Lung microvascular endothelial cell (primary cell): ENCODE measurements at regions not wholly inside any gene's neighbourhood (a gene's known extent, or its start where the extent isn't known, plus 50 kb on each side); places are given as distances from the start of the nearest gene placed in this dataset.
"Not testable (repeated sequence)": the region's sequence is repeated elsewhere in the genome, so short reads cannot be mapped to it uniquely, and the experiment has no call there.

Experiments
- DNase-seq, 2 donors: peaks; one replicate each; pipeline versions ENCODE4 v3.0.0 to v3.0.0-alpha.2; 2010; ENCODE audit warnings: low read depth in 2 of 2

- DNase-seq, result no peak
Observed at GRCh38 chr13:90701264-90701663, 646.2 kb upstream of the MIR17HG start.

- no peak for DNase-seq
Observed at GRCh38 chr13:90702050-90702449, 645.4 kb upstream of the MIR17HG start.

- DNase-seq, result no peak
Observed at GRCh38 chr13:90706631-90707030, 640.9 kb upstream of the MIR17HG start.

DNA sequence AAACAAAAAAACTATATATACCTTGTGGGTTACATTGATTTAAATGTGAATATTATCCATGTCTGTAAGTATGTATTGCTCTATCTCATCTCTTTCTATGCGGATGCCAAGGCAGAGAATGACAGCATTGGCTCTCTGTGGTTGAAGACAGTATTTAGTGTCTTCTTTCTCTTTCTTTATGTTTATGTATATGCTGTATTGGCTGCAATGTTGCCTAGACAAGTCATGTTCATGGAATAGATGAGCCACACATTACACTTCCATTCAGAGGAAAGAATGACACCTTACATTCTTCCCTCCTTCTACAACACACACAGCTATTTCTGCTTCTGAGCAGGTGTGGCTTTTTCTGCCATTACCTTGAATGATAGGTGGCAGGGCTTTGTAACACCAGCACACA is 639.4 kb upstream of the MIR17HG start:
- no peak for DNase-seq

DNA sequence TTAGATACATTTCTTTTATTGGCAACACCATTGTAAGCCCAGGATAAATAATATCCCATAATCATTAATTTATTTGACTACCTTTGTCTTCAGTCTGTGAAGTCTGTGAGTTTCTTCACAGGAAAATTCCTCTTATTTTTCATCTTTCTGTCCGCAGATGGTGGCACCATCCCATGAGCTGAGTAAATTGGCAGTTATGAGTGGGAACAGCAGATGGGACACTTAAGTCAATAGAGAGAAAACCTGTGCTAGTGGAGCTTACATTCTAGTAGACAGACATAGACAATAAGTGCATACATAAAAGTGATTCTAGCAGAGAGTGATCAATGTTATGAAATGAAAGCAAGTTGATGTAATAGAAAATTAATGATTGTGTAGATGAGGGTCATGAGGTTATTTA is 638.2 kb upstream of the MIR17HG start:
- DNase-seq, result no peak

DNA sequence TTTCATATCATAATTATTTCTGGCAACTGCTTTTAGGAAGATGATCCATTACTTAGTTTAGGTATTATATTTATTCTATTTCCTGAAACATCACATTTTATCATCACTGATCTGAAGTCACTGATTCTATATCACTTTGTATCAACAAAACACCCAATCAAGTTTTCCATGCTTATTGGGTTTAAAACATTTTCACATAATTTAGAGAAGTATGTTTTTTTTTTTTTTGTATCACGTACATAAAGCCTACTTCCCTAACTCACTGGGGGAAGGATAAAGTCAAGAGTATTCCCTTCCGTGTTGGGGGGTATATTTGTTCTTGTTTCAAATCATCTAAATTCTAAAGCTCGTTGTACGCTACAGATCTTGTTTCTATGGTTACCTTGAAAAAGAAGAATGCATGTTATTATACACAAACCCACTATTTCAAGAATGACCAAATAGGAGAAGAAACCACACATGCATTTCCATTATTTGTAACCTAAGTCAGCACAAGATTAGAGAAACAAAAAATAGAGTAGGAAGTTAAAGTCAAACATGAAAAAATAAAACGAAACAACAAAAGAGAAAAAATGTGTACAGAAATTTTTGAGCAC is 637.2 kb upstream of the MIR17HG start:
- no peak for DNase-seq

DNA sequence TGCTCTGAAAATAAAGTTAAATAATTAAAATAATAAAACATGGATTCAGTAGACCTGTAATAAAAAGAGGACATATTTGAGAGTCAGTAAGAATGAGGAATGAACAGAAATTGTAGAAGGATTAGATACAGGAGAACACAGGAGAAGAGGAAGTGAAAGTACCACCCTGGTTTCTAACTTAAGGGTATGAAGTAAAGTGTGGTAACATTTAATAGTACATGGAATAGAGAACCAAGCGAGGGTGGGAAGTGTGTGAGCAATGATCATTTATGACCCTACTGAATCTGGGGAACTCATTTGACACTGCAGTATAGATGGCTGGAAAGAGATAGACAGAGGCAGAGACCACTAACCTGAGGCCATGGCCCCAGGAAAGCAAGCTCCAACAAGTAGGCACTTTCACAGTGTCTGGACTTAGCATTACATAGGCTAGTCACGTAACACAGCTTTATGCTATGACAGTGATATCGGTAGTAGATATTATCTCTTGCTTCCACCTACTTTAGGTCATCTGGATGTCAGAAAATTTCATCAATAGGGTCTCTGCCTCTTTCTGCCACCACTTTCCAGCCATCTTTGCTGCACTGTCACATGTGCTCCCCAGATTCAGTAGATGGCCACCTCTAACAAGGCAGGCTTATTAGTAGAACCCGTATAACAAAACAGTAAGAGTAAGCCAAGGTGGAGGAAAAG is 633.9 kb upstream of the MIR17HG start:
- no peak for DNase-seq

DNA sequence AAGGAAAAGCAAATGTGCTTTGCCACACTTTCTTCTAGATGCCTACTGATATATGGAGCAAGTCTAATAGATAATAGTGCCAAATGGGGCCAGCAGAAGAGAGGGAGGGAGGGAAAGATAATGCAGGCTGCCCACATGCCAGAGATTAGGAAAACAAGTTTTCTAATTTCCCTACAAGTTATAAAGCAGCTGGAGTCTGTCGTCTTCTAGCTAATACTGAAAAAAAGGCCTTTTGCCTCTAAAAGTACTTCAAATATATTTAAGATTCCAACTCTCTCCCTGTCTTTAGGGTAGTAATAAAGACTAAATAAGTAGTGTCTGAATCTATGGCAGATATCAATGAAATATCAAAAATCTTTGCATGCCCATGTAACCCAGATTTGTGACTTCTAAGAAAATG is 632.0 kb upstream of the MIR17HG start:
- no peak for DNase-seq

DNA sequence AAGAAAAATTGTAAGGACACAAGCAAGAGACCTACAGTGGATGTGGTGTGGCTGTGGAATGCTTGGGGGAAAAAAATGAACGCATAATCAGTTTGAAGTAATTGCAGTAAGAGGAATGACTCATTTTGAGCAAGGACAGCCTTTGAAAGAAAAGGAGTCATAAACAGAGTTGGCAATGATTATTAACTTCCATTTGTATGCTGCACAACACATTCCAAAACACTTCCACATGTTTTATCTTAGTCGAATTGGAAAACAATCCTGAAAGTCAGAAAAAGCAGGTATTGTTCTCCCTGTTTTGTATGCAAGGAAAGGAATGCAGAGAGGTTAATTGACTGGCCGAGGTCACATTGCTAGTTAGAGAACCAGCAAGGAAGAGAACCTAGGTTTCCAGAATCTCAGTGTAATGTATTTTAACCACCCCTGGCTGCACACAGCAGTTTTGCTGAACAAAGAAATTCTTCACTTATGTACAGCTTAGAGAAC is 630.0 kb upstream of the MIR17HG start:
- DNase-seq, result no peak

DNA sequence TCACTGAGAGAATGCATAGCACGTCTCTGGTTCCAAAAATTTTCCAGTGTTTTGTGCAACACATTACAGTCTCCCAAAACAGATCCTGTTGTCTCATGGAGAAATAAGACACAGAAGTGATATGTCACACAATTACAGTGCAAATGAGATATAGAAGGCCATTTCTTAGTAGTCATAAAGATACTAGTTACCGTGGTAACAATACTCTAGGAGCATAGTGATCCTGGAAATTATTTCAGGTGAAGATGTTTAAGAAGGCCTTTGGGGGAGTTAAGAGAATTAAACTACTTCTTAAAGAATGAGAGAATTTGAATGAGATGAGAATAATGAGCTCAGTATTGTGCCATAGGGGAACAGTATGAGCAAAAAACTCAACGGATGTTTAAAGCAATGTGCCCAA is 628.0 kb upstream of the MIR17HG start:
- no peak for DNase-seq

DNA sequence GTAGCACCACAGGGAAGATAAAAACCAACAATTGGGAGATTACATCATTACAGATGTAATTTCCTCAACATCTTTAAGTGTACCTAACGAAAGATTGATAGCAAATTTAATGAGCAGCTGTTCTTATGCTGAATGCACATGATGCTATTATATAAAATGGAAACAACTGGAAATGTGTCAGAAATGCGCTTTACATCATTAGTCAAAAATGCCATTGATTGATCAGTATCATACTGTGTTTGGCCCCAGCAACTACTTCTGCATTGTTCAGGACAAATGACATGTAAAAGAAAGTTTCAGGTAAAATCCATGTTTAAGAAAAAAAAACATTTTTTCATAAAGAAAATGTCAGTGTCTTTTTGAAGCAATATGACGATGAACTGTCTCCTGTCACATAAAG is 625.5 kb upstream of the MIR17HG start:
- DNase-seq, result no peak

GRCh38 chr13:90723381-90723780 is 624.1 kb upstream of the MIR17HG start:
- DNase-seq, result no peak

GRCh38 chr13:90726375-90726774 is 621.1 kb upstream of the MIR17HG start:
- DNase-seq, result no peak

- no peak for DNase-seq
Observed at GRCh38 chr13:90732049-90732448, 615.4 kb upstream of the MIR17HG start.

GRCh38 chr13:90734497-90734896 is 613.0 kb upstream of the MIR17HG start:
- not testable (repeated sequence) for DNase-seq

- DNase-seq, result no peak
Observed at GRCh38 chr13:90738881-90739280, 608.6 kb upstream of the MIR17HG start.

- no peak for DNase-seq
Observed at GRCh38 chr13:90740099-90740498, 607.4 kb upstream of the MIR17HG start.

DNA sequence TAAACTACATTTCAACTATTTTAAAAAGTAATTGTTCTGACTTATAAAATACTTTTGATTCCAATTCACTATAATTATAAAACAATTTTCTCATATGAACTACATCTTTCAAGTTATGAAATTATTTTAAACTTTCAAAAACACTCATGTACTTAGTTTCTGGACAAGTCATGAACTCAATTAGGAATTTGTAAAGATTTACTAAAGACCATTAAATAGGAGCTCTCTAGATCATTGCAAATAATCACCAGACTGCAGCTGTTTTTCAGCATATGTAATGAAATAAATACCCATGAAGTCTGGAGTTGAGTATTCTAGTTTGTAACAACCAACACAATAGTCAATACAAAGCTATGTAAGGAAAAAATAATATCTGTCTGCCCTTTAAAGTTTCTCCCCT is 605.1 kb upstream of the MIR17HG start:
- no peak for DNase-seq

- no peak for DNase-seq
Observed at GRCh38 chr13:90746230-90746629, 601.3 kb upstream of the MIR17HG start.

DNA sequence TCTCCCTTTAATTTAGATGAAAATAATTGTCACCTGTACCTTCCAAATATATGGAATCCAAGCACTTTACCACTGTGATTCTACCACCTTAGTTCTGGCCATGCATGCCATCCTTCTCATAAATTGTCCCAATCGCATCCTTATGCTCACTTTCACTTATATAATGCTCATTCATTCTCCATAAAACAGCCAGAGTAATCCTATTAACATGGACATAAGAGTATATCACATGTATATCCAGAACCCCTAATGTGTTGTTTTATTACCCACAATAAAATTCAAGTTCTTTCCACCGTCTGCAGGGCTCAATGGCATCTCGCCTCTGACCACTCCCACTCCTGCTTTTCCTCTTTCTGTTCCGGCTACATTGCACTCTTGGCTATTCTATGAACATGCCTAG is 597.5 kb upstream of the MIR17HG start:
- no peak for DNase-seq

GRCh38 chr13:90751026-90751425 is 596.5 kb upstream of the MIR17HG start:
- DNase-seq, result no peak

DNA sequence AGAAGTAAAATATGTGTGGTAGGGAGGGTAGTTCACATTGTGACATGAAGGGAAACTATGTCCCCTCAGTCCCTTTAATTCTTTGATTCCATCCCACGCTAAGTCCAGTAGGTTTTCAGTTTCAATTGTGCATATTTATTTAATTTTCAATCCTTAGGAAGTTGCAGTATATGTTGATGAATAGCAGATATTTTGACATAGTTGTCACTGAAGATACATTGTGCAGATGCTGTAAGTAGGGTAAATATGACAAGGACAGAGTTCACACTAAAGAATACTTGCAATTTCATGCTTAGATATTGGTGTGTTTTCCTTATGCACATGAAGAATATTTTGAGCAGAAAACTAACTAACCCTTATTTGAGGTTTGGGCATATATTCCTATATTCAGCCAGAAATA is 595.4 kb upstream of the MIR17HG start:
- DNase-seq, result no peak

DNA sequence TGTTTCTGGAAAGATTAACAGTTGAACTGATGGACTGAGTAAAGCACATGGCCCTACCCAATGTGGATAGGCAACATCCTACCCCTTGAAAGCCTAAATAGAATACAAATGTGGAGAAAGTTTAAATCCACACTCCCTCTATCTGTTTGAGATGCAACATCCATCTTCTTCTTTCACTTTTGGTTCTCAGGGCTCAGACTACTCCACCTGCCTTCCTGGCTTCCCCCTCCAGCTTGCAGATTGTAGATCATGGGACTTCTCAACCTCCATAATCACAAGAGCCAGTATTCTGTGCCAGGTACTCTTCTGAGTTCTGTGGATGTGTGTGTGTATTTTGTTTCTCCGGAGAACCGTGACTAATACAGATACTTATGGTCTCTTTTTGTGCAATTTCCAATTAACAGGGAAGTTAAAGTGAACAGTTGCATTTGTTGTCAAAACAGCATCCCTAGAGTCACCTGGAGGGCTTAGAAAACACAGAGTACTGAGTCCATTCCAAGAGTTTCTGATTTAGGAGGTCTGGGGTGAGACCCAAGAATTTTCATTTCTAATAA is 590.3 kb upstream of the MIR17HG start:
- no peak for DNase-seq
